Progenitor cell of endocrine pancreas (in vitro differentiated cells): ENCODE measurements at regions not wholly inside any gene's neighbourhood (a gene's known extent, or its start where the extent isn't known, plus 50 kb on each side); places are given as distances from the start of the nearest gene placed in this dataset.

Source experiments
- DNase-seq: peaks from one replicate; pipeline ENCODE4 v3.0.0; 2021; ENCODE audit warnings: low spot score; ENCODE audit not compliant: unreplicated experiment
- H3K27ac Mint-ChIP-seq: 2 replicates; pipeline ENCODE4 v1.8.0; 2021; ENCODE audit warnings: mild to moderate bottlenecking, moderate library complexity, mixed read lengths
- H3K27me3 Mint-ChIP-seq: 2 replicates; pipeline ENCODE4 v1.8.0; 2021; ENCODE audit warnings: mixed read lengths
- H3K36me3 Mint-ChIP-seq: 2 replicates; pipeline ENCODE4 v1.8.0; 2022; ENCODE audit warnings: mixed read lengths; ENCODE audit not compliant: insufficient read depth
- H3K4me1 Mint-ChIP-seq: 2 replicates; pipeline ENCODE4 v1.8.0; 2021; ENCODE audit warnings: low read depth, mixed read lengths
- H3K4me3 Mint-ChIP-seq: 2 replicates; pipeline ENCODE4 v1.8.0; 2021; ENCODE audit warnings: low read depth, mild to moderate bottlenecking, moderate library complexity, mixed read lengths
- H3K9me3 Mint-ChIP-seq: 2 replicates; pipeline ENCODE4 v1.8.0; 2021; ENCODE audit warnings: low read depth, mixed read lengths
- TF ChIP-seq, protein P1 (sequence below): fragments of 200-600 bp; sonication (generic); IDR thresholded peaks from one replicate; pipeline ENCODE4 v1.5.0; 2021; ENCODE audit warnings: antibody characterized with exemption, mild to moderate bottlenecking; ENCODE audit not compliant: unreplicated experiment

- Mint-ChIP-seq H3K36me3 (no peaks in the 10 kb centered on the region), H3K27me3 (peaks cover 54% of the 10 kb centered on the region), H3K4me3 (no peak overlapping the region)
Observed at GRCh38 chr5:2439608-2440007, 311.9 kb downstream of the IRX2 start.

DNA sequence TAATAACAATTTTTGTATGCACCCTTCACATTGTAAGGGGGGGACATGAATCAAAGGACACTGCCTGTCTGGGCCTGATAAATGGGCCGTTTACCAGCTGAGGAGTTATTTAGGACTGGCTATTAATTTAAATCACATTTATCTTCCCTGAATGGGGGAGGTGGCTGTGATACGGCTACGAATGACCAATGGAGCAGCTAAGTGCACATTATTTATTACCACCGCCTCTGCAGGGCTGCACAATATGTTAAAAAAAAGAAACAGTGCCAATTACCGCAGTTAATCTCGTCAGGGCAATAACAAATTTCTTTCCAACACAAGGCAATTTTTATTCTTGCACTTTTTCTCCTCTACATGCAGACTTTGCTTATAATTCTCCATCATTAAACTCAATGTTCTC, 318.4 kb downstream of the IRX2 start:
- Mint-ChIP-seq H3K27me3 (peaks cover 44% of the 10 kb centered on the region), H3K4me3 (no peak overlapping the region), H3K27ac (no peak overlapping the region), H3K4me1 (no peaks in the 10 kb centered on the region), H3K36me3 (no peaks in the 10 kb centered on the region), H3K9me3 (no peaks in the 10 kb centered on the region)
- TF ChIP-seq, protein P1, sequence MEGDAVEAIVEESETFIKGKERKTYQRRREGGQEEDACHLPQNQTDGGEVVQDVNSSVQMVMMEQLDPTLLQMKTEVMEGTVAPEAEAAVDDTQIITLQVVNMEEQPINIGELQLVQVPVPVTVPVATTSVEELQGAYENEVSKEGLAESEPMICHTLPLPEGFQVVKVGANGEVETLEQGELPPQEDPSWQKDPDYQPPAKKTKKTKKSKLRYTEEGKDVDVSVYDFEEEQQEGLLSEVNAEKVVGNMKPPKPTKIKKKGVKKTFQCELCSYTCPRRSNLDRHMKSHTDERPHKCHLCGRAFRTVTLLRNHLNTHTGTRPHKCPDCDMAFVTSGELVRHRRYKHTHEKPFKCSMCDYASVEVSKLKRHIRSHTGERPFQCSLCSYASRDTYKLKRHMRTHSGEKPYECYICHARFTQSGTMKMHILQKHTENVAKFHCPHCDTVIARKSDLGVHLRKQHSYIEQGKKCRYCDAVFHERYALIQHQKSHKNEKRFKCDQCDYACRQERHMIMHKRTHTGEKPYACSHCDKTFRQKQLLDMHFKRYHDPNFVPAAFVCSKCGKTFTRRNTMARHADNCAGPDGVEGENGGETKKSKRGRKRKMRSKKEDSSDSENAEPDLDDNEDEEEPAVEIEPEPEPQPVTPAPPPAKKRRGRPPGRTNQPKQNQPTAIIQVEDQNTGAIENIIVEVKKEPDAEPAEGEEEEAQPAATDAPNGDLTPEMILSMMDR = no peak
- DNase-seq = no peak

More at GRCh38 chr5:2439608-2440007, 311.9 kb downstream of the IRX2 start:
- no peaks in the 10 kb centered on the region for H3K4me1 Mint-ChIP-seq
- H3K9me3 Mint-ChIP-seq = no peaks in the 10 kb centered on the region
- H3K27ac Mint-ChIP-seq = no peak overlapping the region
- DNase-seq = no peak
- TF ChIP-seq, protein P1 = no peak

- Mint-ChIP-seq H3K36me3 (no peaks in the 10 kb centered on the region), H3K27ac (no peak overlapping the region), H3K4me1 (no peaks in the 10 kb centered on the region), H3K27me3 (peaks cover 43% of the 10 kb centered on the region), H3K4me3 (no peak overlapping the region), H3K9me3 (no peaks in the 10 kb centered on the region)
- TF ChIP-seq, protein P1 = no peak
- no peak for DNase-seq
Observed at GRCh38 chr5:2432076-2432920, 319.2 kb downstream of the IRX2 start.

- TF ChIP-seq, protein P1 = no peak
- Mint-ChIP-seq H3K9me3 (no peaks in the 10 kb centered on the region), H3K4me3 (no peak overlapping the region), H3K27ac (no peak overlapping the region), H3K4me1 (no peaks in the 10 kb centered on the region), H3K27me3 (peaks cover 37% of the 10 kb centered on the region), H3K36me3 (no peaks in the 10 kb centered on the region)
- no peak for DNase-seq
Observed at GRCh38 chr5:2430606-2431005, 320.9 kb downstream of the IRX2 start.

GRCh38 chr5:2427983-2428382, 323.5 kb downstream of the IRX2 start:
- Mint-ChIP-seq H3K36me3 (no peaks in the 10 kb centered on the region), H3K9me3 (no peaks in the 10 kb centered on the region), H3K4me3 (no peak overlapping the region), H3K27me3 (peaks cover 22% of the 10 kb centered on the region), H3K4me1 (no peaks in the 10 kb centered on the region), H3K27ac (no peak overlapping the region)
- TF ChIP-seq, protein P1 = no peak
- no peak for DNase-seq
